ENCODE measurements at regions not wholly inside any gene's neighbourhood (a gene's known extent, or its start where the extent isn't known, plus 50 kb on each side); places are given as distances from the start of the nearest gene placed in this dataset.

GRCh38 chr13:22861958-22862466 is 318.8 kb upstream of the SGCG start:
- H3K4me1 ChIP-seq (ENCODE audit: insufficient read depth, low read length, poor library complexity, severe bottlenecking) = no peaks in the 10 kb centered on the region
- H3K36me3 ChIP-seq (ENCODE audit: insufficient read depth, low read length) = no peaks in the 10 kb centered on the region
- no peaks in the 10 kb centered on the region for H3K27me3 ChIP-seq (ENCODE audit: insufficient read depth, low read length, poor library complexity, severe bottlenecking)
- no peak overlapping the region for H3K4me3 ChIP-seq (ENCODE audit: low read length, poor library complexity, severe bottlenecking)
- no peak overlapping the region for H3K4me2 ChIP-seq (ENCODE audit: low read depth, low read length, poor library complexity, severe bottlenecking)
- H3K9me2 ChIP-seq (replicated peaks; ENCODE audit: low read depth, low read length) = no peaks in the 10 kb centered on the region
- H3K9me3 ChIP-seq (ENCODE audit: insufficient read depth, low read depth, low read length) = no peaks in the 10 kb centered on the region
- no peaks in the 10 kb centered on the region for H3F3A ChIP-seq (ENCODE audit: low read depth)
- no peak overlapping the region for H3K9ac ChIP-seq (ENCODE audit: low read depth, low read length, poor library complexity, severe bottlenecking)
- TF ChIP-seq CTCF (conservative IDR thresholded peaks at IDR 0.05; ENCODE audit: low read length) = no peak
- no peak for TF ChIP-seq EZH2phosphoT487 (IDR thresholded peaks at IDR 0.05; ENCODE audit: borderline replicate concordance)
- no peaks in the 10 kb centered on the region for H4K20me1 ChIP-seq (ENCODE audit: insufficient read depth, low read length, poor library complexity, severe bottlenecking)
- no peak overlapping the region for H2AFZ ChIP-seq (ENCODE audit: low read length)
- H3K79me2 ChIP-seq (ENCODE audit: insufficient read depth, low read length) = no peaks in the 10 kb centered on the region

- no peaks in the 10 kb centered on the region for H3K9me3 ChIP-seq (ENCODE audit: insufficient read depth, low read depth, low read length)
- H3K79me2 ChIP-seq (ENCODE audit: insufficient read depth, low read length) = no peaks in the 10 kb centered on the region
- no peaks in the 10 kb centered on the region for H3K4me1 ChIP-seq (ENCODE audit: insufficient read depth, low read length, poor library complexity, severe bottlenecking)
- no peak overlapping the region for H3K9ac ChIP-seq (ENCODE audit: low read depth, low read length, poor library complexity, severe bottlenecking)
- H3K9me2 ChIP-seq (replicated peaks; ENCODE audit: low read depth, low read length) = no peaks in the 10 kb centered on the region
- H3F3A ChIP-seq (ENCODE audit: low read depth) = no peaks in the 10 kb centered on the region
- no peaks in the 10 kb centered on the region for H3K27me3 ChIP-seq (ENCODE audit: insufficient read depth, low read length, poor library complexity, severe bottlenecking)
- H4K20me1 ChIP-seq (ENCODE audit: insufficient read depth, low read length, poor library complexity, severe bottlenecking) = no peaks in the 10 kb centered on the region
- H2AFZ ChIP-seq (ENCODE audit: low read length) = no peak overlapping the region
- no peaks in the 10 kb centered on the region for H3K36me3 ChIP-seq (ENCODE audit: insufficient read depth, low read length)
- no peak overlapping the region for H3K4me2 ChIP-seq (ENCODE audit: low read depth, low read length, poor library complexity, severe bottlenecking)
- TF ChIP-seq CTCF (conservative IDR thresholded peaks at IDR 0.05; ENCODE audit: low read length) (no peak), EZH2phosphoT487 (IDR thresholded peaks at IDR 0.05; ENCODE audit: borderline replicate concordance) (no peak)
- no peak overlapping the region for H3K4me3 ChIP-seq (ENCODE audit: low read length, poor library complexity, severe bottlenecking)
Measured at GRCh38 chr13:22862478-22862877, 318.3 kb upstream of the SGCG start.

- Histone ChIP-seq H3K9me2 (replicated peaks; ENCODE audit: low read depth, low read length) (no peaks in the 10 kb centered on the region), H3K9ac (ENCODE audit: low read depth, low read length, poor library complexity, severe bottlenecking) (no peak overlapping the region), H3K4me2 (ENCODE audit: low read depth, low read length, poor library complexity, severe bottlenecking) (no peak overlapping the region), H2AFZ (ENCODE audit: low read length) (no peak overlapping the region), H3K4me1 (ENCODE audit: insufficient read depth, low read length, poor library complexity, severe bottlenecking) (no peaks in the 10 kb centered on the region), H3K36me3 (ENCODE audit: insufficient read depth, low read length) (no peaks in the 10 kb centered on the region), H3K4me3 (ENCODE audit: low read length, poor library complexity, severe bottlenecking) (no peak overlapping the region), H3F3A (ENCODE audit: low read depth) (no peaks in the 10 kb centered on the region), H3K27me3 (ENCODE audit: insufficient read depth, low read length, poor library complexity, severe bottlenecking) (no peaks in the 10 kb centered on the region), H4K20me1 (ENCODE audit: insufficient read depth, low read length, poor library complexity, severe bottlenecking) (no peaks in the 10 kb centered on the region), H3K79me2 (ENCODE audit: insufficient read depth, low read length) (no peaks in the 10 kb centered on the region), H3K9me3 (ENCODE audit: insufficient read depth, low read depth, low read length) (no peaks in the 10 kb centered on the region)
- TF ChIP-seq CTCF (conservative IDR thresholded peaks at IDR 0.05; ENCODE audit: low read length) (no peak), EZH2phosphoT487 (IDR thresholded peaks at IDR 0.05; ENCODE audit: borderline replicate concordance) (no peak)
Measured at GRCh38 chr13:22866221-22866620, 314.6 kb upstream of the SGCG start.
